Activated CD4-positive, alpha-beta memory T cell treated with anti-CD3 and anti-CD28 coated beads for 36 hours (primary cell): ENCODE measurements at regions not wholly inside any gene's neighbourhood (a gene's known extent, or its start where the extent isn't known, plus 50 kb on each side); places are given as distances from the start of the nearest gene placed in this dataset.
"Not testable (repeated sequence)": the region's sequence is repeated elsewhere in the genome, so short reads cannot be mapped to it uniquely, and the experiment has no call there.

ENCODE experiments used
- CTCF ChIA-PET: fragments of 350-600 bp; sonication (Branson Sonifier 250); formaldehyde crosslinking; loops from one replicate; lab custom pipeline; 2021; ENCODE audit warnings: antibody characterized with exemption, inconsistent platforms; lab: Charles Lee
- POLR2A ChIA-PET: fragments of 350-600 bp; sonication (Branson Sonifier 250); formaldehyde crosslinking; loops from one replicate; lab custom pipeline; 2021; ENCODE audit warnings: antibody characterized with exemption; lab: Charles Lee
- DNase-seq: peaks from one replicate; pipeline ENCODE4 v3.0.0-alpha.2; 2020
- H3K27ac Mint-ChIP-seq: one replicate; pipeline ENCODE4 v1.8.0; 2021; ENCODE audit warnings: mixed read lengths
- H3K27me3 Mint-ChIP-seq: one replicate; pipeline ENCODE4 v1.8.0; 2021; ENCODE audit warnings: mixed read lengths
- H3K36me3 Mint-ChIP-seq: one replicate; pipeline ENCODE4 v1.8.0; 2021; ENCODE audit warnings: mixed read lengths
- H3K4me1 Mint-ChIP-seq: one replicate; pipeline ENCODE4 v1.8.0; 2021; ENCODE audit warnings: low read depth, mixed read lengths
- H3K4me3 Mint-ChIP-seq: one replicate; pipeline ENCODE4 v1.8.0; 2021; ENCODE audit warnings: mild to moderate bottlenecking, mixed read lengths
- H3K9me3 Mint-ChIP-seq: one replicate; pipeline ENCODE4 v1.8.0; 2021; ENCODE audit warnings: mixed read lengths
- intact Hi-C: fragments of 100-400 bp; cut with micrococcal nuclease; formaldehyde crosslinking; loops from one replicate; pipeline ENCODE4 v1.15.1; 2023

DNA sequence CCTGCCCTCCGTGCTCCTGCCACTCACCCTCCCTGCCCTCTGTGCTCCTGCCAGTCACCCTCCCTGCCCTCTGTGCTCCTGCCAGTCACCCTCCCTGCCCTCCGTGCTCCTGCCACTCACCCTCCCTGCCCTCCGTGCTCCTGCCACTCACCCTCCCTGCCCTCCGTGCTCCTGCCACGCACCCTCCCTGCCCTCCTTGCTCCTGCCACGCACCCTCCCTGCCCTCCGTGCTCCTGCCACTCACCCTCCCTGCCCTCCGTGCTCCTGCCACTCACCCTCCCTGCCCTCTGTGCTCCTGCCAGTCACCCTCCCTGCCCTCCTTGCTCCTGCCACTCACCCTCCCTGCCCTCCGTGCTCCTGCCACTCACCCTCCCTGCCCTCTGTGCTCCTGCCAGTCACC lies 145.4 kb upstream of the ZNF469 start:
- POLR2A ChIA-PET, H3K9me3 Mint-ChIP-seq, H3K4me1 Mint-ChIP-seq, DNase-seq, H3K36me3 Mint-ChIP-seq, intact Hi-C loops, H3K27ac Mint-ChIP-seq, H3K4me3 Mint-ChIP-seq, CTCF ChIA-PET: not testable (repeated sequence)
- H3K27me3 Mint-ChIP-seq = peaks cover 13% of the 10 kb centered on the region

DNA sequence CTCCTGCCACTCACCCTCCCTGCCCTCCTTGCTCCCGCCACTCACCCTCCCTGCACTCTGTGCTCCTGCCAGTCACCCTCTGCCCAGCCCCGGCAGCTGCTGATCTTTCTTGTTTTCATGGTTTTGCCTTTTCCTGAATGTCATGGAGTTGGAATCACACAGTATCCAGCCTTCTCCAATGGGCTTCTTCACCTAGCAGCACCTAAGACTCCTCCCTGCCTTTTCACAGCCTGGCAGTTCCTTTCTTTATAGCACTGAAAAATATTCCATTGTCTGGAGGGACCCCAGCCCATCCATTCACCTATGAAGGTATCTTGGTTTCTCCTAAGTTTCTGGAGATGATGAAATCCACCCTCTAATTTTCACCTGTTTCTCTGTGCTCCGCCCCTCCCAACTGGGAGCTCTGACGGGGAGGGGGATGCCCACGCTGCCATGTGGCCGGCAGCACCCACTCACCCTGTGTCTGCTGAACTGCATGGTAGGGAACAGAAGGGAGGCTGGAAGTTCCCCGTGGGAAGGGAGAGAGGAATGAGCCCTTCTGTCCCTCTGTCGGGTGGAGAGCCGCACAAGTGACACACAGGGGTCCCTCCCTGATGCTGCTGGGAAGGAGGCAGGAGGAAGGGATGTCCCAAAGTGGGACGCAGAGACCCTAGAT lies 144.9 kb upstream of the ZNF469 start:
- H3K9me3 Mint-ChIP-seq, H3K4me3 Mint-ChIP-seq, H3K4me1 Mint-ChIP-seq, DNase-seq, CTCF ChIA-PET, intact Hi-C loops, H3K36me3 Mint-ChIP-seq, POLR2A ChIA-PET, H3K27ac Mint-ChIP-seq: not testable (repeated sequence)
- peaks cover 13% of the 10 kb centered on the region for H3K27me3 Mint-ChIP-seq

DNA sequence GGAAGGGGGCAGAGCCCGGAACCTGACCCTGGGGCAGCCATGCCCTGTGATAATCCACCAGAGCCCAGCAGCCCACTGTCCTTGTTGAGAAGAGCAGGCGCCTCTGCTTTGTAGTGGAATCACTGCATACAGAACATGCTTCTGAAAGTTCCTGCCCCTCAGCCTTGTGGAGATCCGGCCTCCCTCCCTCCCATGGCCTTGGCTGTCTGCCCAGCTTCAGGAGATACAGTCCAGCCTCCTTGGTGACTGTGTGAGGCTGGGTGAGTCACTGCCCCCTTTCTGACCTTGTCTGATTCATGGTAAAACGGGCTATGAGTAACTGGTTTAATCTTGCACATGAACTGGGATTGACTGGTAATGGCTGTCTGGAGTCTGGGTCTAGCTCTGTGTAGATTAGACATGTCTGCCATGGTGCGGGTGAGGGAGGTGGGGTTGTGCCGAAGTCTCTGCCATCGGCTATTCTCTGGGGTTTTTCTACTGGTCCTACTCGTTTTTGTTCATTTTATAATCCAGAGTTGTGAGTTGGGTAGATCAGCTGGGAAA lies 144.0 kb upstream of the ZNF469 start:
- intact Hi-C loops, H3K4me1 Mint-ChIP-seq, H3K36me3 Mint-ChIP-seq, CTCF ChIA-PET, H3K9me3 Mint-ChIP-seq, H3K27ac Mint-ChIP-seq, H3K4me3 Mint-ChIP-seq, POLR2A ChIA-PET: not testable (repeated sequence)
- H3K27me3 Mint-ChIP-seq = peaks cover 13% of the 10 kb centered on the region
- DNase-seq = peak; percentile 75

DNA sequence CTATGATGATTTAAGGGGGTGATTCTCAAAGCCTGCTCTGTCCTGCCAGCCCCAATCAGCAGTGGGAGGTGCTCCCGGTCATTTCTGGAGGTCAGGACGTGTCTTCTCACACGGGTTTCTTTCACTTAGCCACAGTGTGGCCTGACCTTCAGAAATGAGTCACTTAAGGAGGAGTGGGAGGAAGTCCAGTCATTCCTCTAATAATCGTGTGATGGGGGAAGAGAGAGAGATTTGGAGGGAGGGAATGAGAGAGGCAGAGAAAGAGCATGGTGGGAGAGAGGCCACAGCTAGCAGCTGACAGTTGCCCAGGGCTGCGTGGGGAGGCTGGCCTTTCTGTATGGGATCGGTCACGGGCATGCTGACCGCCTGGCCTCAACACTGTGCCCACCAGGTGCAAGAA lies 142.6 kb upstream of the ZNF469 start:
- H3K27ac Mint-ChIP-seq, DNase-seq, H3K36me3 Mint-ChIP-seq, intact Hi-C loops, H3K4me1 Mint-ChIP-seq, CTCF ChIA-PET, H3K4me3 Mint-ChIP-seq, POLR2A ChIA-PET, H3K9me3 Mint-ChIP-seq: not testable (repeated sequence)
- H3K27me3 Mint-ChIP-seq = peaks cover 10% of the 10 kb centered on the region

DNA sequence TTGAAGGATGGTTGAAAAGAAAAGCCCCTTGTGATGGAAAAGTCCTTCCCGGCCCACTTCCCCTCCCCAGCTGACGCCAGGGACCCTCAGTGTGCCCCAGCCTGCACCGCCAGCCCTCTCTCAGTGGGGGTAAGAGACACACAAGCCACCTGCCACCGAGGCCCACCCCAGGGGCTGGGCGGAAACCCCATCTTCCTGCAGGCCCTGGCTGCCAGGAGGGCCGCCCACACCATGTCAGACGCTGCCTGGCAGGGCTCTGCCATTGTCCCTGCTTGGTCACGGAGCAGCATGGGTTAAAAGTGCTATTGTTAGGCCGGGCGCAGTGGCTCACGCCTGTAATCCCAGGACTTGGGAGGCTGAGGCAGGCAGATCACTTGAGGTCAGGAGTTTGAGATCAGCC lies 142.0 kb upstream of the ZNF469 start:
- H3K4me1 Mint-ChIP-seq, H3K27ac Mint-ChIP-seq, CTCF ChIA-PET, H3K9me3 Mint-ChIP-seq, POLR2A ChIA-PET, H3K36me3 Mint-ChIP-seq, DNase-seq, H3K27me3 Mint-ChIP-seq, H3K4me3 Mint-ChIP-seq, intact Hi-C loops: not testable (repeated sequence)

DNA sequence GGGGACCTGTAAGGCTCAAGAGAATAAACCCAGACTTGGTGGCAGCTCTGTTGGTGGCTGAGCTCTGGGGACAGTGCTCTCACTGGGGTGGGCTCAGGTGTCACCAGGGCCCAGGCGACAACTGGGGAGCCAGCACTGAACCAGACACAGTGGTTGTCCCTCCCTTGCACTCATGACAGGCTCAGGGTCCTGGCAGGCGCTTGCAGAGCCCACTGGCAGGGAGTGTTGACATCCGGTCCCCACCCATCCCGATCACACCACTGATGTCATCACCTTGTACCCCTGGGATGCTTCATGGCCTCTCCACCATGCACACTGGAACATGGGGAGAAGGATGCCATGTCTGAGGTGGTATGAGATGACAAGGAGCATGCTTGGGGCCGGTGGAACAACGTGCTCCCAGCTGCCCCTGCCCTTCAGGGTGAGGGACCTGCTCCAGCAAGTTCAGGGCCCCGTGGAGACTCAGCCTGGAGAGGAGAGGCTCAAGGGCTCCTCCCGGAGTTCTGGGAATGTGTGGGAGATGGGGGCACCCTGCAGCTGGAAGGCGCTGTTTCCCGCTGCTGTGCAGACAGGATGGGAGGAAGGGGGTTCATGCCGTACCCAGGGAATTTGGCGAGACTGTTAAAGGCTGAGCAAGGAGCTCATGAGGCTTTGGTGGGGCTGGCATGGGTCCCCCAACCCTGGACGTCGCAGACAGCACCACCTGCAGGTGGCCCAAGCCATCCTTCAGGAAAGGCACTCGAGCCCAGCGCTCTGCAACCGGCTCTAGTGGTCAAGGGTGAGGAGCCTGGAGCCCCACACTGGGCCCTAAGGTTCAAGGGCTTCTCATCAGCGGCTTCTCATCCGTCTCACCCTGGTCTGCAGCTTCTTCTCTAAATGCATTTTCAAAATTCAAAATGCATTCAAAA lies 141.1 kb upstream of the ZNF469 start:
- H3K27me3 Mint-ChIP-seq, CTCF ChIA-PET, H3K36me3 Mint-ChIP-seq, H3K4me3 Mint-ChIP-seq, DNase-seq, intact Hi-C loops, H3K9me3 Mint-ChIP-seq, H3K4me1 Mint-ChIP-seq, POLR2A ChIA-PET, H3K27ac Mint-ChIP-seq: not testable (repeated sequence)

DNA sequence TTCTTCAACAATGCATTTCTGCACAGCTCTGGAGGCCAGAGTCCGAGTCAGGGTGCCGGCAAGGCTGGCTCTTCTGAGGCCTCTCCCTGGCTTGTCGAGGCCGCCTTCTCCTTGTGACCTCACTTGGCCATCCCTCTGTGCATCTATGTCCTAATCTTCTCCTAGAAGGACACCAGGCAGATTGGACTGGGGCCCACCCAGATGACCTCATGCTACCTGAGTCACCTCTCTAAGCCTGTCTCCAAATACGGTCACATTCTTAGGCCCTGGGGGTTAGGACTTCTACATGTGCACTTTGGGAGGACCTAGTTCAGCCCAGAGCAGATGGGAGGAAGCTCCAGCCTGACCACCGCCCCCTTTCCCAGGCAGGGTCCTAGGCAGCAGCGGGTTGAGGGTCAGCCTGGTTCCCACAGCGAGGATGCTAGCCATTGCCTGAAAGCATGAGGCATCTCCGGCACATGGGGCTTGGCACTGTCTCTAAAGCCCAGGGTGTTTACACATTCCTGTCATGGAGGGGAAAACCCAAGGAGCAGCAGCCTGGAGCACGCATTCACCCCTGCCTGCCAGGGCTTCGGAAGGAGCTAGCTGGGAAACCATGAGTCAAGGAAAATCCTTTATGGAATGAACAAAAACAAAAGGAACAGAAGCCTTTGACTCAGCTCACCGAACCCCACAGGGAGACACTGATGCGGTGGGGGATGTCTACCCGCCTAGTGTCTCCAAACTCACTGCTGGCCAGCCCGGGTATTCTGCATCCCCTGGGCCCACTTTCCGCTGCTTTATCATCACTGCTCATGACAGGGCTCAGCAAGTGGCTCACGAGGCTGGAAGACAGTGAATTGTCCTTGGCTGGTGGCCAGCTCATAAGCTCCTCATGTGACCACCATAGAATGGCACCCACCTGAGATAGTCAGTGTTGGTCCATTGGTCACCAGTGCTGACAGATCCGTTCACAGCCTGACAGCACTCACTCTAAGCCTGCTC lies 140.2 kb upstream of the ZNF469 start:
- DNase-seq, intact Hi-C loops, CTCF ChIA-PET: not testable (repeated sequence)

DNA sequence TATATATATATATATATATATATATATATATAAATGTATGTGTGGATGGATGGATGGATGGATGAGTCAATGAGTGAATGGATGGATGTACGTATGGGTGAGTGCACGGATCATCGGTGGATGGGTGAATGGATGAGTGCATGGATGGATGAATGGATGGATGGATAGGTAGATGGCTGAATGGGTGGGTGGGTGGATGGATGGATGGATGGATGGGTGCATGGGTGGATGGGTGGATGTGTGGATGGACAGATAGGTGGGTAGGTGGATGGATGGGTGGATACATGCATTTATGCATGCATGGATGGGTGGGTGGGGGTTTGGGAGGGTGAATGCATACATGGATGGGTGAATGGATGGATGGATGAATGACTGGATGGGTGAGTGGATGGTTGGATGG lies 138.8 kb upstream of the ZNF469 start:
- POLR2A ChIA-PET, intact Hi-C loops, H3K9me3 Mint-ChIP-seq, H3K27me3 Mint-ChIP-seq, H3K27ac Mint-ChIP-seq, H3K36me3 Mint-ChIP-seq, H3K4me1 Mint-ChIP-seq, CTCF ChIA-PET, H3K4me3 Mint-ChIP-seq, DNase-seq: not testable (repeated sequence)

More for the DNA sequence above, 140.2 kb upstream of the ZNF469 start:
- H3K9me3 Mint-ChIP-seq, H3K4me1 Mint-ChIP-seq, H3K4me3 Mint-ChIP-seq, H3K27me3 Mint-ChIP-seq, H3K27ac Mint-ChIP-seq, POLR2A ChIA-PET, H3K36me3 Mint-ChIP-seq: not testable (repeated sequence)

DNA sequence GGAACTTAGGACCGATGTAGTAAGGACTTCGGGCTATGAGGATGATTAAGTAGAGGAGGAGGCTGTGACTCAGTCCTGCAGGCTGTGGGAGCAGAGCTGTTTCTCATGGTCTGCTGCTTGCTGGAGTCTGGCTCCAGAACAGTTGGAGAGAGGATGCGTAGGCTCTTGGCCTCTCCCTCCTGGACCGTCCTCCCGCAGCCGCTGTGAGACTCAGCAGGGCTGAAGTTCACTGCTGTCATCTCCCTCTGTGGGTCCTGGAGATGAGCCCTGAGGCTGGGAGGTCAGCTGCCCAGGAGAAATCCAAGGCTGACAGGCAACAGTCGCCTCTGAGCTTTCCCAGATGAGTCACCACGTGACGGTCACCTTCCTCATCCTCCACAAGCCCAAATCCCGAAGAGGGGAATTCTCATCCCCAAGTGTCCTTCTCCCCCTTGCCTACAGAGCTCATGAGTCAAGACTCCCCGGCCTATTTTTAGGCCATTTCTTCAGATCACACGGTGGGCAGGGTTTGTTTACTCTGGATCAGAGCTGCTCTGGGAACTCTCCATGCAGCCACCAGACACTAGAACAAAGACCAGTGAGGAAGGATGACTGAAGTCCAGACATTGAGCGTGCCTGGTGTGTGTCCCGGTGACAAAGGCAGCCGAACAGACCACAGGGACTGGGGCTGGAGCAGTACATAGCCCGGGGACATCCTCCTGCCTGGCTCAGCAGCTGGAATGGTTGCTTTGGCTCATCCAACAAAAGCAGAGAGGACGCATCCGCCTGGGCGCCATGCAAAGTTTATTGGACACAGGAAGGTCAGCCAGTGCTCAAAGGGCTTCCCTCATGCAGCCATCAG lies 137.3 kb upstream of the ZNF469 start:
- CTCF ChIA-PET, H3K4me3 Mint-ChIP-seq, H3K9me3 Mint-ChIP-seq, intact Hi-C loops, POLR2A ChIA-PET, H3K27me3 Mint-ChIP-seq, DNase-seq, H3K27ac Mint-ChIP-seq, H3K4me1 Mint-ChIP-seq, H3K36me3 Mint-ChIP-seq: not testable (repeated sequence)

DNA sequence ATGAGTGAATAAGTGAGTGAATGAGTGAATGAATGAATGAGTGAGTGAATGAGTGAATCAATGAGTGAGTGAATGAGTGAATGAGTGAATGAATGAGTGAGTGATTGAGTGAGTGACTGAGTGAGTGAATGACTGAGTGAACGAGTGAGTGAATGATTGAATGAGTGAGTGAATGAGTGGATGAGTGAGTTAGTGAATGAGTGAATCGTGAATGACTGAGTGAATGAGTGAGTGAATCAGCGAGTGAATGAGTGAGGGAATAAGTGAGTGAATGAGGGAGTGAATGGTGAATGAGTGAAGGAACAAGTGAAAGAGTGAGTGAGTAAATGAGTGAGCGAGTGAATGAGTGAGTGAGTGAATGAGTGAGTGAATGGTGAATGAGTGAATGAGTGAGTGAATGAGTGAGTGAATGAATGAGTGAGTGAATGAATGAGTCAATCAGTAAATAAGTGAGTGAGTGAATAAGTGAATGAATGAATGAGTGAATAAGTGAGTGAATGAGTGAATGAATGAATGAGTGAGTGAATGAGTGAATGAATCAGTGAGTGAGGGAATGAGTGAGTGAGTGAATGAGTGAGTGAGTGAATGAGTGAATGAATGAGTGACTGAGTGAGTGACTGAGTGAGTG lies 135.7 kb upstream of the ZNF469 start:
- DNase-seq, H3K4me3 Mint-ChIP-seq, intact Hi-C loops, CTCF ChIA-PET, H3K4me1 Mint-ChIP-seq, H3K36me3 Mint-ChIP-seq, H3K9me3 Mint-ChIP-seq, H3K27me3 Mint-ChIP-seq, H3K27ac Mint-ChIP-seq, POLR2A ChIA-PET: not testable (repeated sequence)

DNA sequence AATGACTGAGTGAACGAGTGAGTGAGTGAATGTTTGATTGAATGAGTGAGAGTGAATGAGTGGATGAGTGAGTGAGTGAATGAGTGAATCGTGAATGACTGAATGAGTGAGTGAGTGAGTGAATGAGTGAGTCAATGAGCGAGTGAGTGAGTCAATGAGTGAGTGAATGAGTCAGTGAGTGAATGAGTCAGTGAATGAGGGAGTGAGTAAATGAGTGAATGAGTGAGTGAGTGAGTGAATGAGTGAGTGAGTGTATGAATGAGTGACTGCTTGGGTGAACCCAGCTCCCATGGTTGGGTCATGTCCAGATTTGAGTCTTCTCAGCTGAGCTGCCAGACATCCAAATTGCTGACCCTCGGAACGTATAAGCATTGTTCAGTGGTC lies 135.2 kb upstream of the ZNF469 start:
- CTCF ChIA-PET, intact Hi-C loops, POLR2A ChIA-PET, H3K27me3 Mint-ChIP-seq, H3K9me3 Mint-ChIP-seq, DNase-seq, H3K4me1 Mint-ChIP-seq, H3K27ac Mint-ChIP-seq, H3K36me3 Mint-ChIP-seq, H3K4me3 Mint-ChIP-seq: not testable (repeated sequence)
